Muscle layer of duodenum (tissue), 2 donors: ENCODE measurements at regions not wholly inside any gene's neighbourhood (a gene's known extent, or its start where the extent isn't known, plus 50 kb on each side); places are given as distances from the start of the nearest gene placed in this dataset.

Experiments
- H3K27ac ChIP-seq: one replicate; pipeline ENCODE4 v1.7.0; 2013; ENCODE audit warnings: mild to moderate bottlenecking, low read length
- H3K27me3 ChIP-seq: one replicate; pipeline ENCODE4 v1.7.0; 2013; ENCODE audit warnings: low read depth, mild to moderate bottlenecking, control low read depth, low read length
- H3K36me3 ChIP-seq, 2 donors: one replicate each; pipeline ENCODE4 v1.7.0; 2013; ENCODE audit warnings: low read length in 2 of 2, control low read depth in 1 of 2, mild to moderate bottlenecking in 1 of 2; ENCODE audit not compliant: insufficient read depth in 2 of 2, control insufficient read depth in 1 of 2
- H3K4me1 ChIP-seq, 2 donors: one replicate each; pipeline ENCODE4 v1.7.0; 2013; ENCODE audit warnings: low read length in 2 of 2, mild to moderate bottlenecking in 2 of 2, control low read depth in 1 of 2, moderate library complexity in 1 of 2; ENCODE audit not compliant: insufficient read depth in 2 of 2, control insufficient read depth in 1 of 2
- H3K4me3 ChIP-seq, 2 donors: one replicate each; pipeline ENCODE4 v1.7.0; 2013; ENCODE audit warnings: low read length in 2 of 2, low read depth in 1 of 2, mild to moderate bottlenecking in 1 of 2
- H3K9me3 ChIP-seq, 2 donors: one replicate each; pipeline ENCODE4 v1.7.0; 2013; ENCODE audit warnings: low read length in 2 of 2, control low read depth in 1 of 2, mild to moderate bottlenecking in 1 of 2; ENCODE audit not compliant: control insufficient read depth in 1 of 2
- donor health status: healthy.

GRCh38 chr5:88507261-88507660, 238.6 kb upstream of the TMEM161B start:
- no peaks in the 10 kb centered on the region for H3K9me3 ChIP-seq
- H3K27me3 ChIP-seq, result no peaks in the 10 kb centered on the region
- no peaks in the 10 kb centered on the region for H3K36me3 ChIP-seq
- no peaks in the 10 kb centered on the region for H3K4me1 ChIP-seq
- no peak overlapping the region for H3K4me3 ChIP-seq
- no peak overlapping the region for H3K27ac ChIP-seq

GRCh38 chr5:88503406-88503805, 234.8 kb upstream of the TMEM161B start:
- Histone ChIP-seq H3K9me3 (no peaks in the 10 kb centered on the region), H3K27me3 (no peaks in the 10 kb centered on the region), H3K36me3 (no peaks in the 10 kb centered on the region), H3K27ac (no peak overlapping the region), H3K4me3 (peak overlapping the region in 1 of 2 donors; percentile 80), H3K4me1 (no peaks in the 10 kb centered on the region)

- H3K4me1 ChIP-seq, result no peaks in the 10 kb centered on the region
- no peaks in the 10 kb centered on the region for H3K27me3 ChIP-seq
- no peak overlapping the region for H3K27ac ChIP-seq
- H3K4me3 ChIP-seq, result peak overlapping the region; percentile 73 to 80
- no peaks in the 10 kb centered on the region for H3K9me3 ChIP-seq
- no peaks in the 10 kb centered on the region for H3K36me3 ChIP-seq
These were observed 234.3 kb upstream of the TMEM161B start for GRCh38 chr5:88503041-88503345.

GRCh38 chr5:88502179-88503040, 233.8 kb upstream of the TMEM161B start:
- H3K27me3 ChIP-seq, result no peaks in the 10 kb centered on the region
- no peak overlapping the region for H3K27ac ChIP-seq
- H3K36me3 ChIP-seq, result no peaks in the 10 kb centered on the region
- H3K9me3 ChIP-seq, result no peaks in the 10 kb centered on the region
- peak overlapping the region; percentile 73 to 80 for H3K4me3 ChIP-seq
- no peaks in the 10 kb centered on the region for H3K4me1 ChIP-seq

GRCh38 chr5:88495810-88496209, 227.2 kb upstream of the TMEM161B start:
- Histone ChIP-seq H3K27me3 (no peaks in the 10 kb centered on the region), H3K36me3 (no peaks in the 10 kb centered on the region), H3K4me3 (no peak overlapping the region), H3K27ac (no peak overlapping the region), H3K9me3 (no peaks in the 10 kb centered on the region), H3K4me1 (no peaks in the 10 kb centered on the region)

- Histone ChIP-seq H3K27me3 (no peaks in the 10 kb centered on the region), H3K4me1 (no peaks in the 10 kb centered on the region), H3K36me3 (no peaks in the 10 kb centered on the region)
These were observed 222.2 kb upstream of the TMEM161B start for GRCh38 chr5:88490874-88491273.

GRCh38 chr5:88489364-88489763, 220.7 kb upstream of the TMEM161B start:
- H3K27me3 ChIP-seq, result no peaks in the 10 kb centered on the region
- H3K4me1 ChIP-seq, result no peaks in the 10 kb centered on the region
- no peak overlapping the region for H3K27ac ChIP-seq
- H3K4me3 ChIP-seq, result no peak overlapping the region
- no peaks in the 10 kb centered on the region for H3K9me3 ChIP-seq
- no peaks in the 10 kb centered on the region for H3K36me3 ChIP-seq

More at GRCh38 chr5:88490874-88491273, 222.2 kb upstream of the TMEM161B start:
- Histone ChIP-seq H3K27ac (no peak overlapping the region), H3K4me3 (no peak overlapping the region), H3K9me3 (no peaks in the 10 kb centered on the region)

GRCh38 chr5:88488561-88488960, 219.9 kb upstream of the TMEM161B start:
- H3K4me1 ChIP-seq, result no peaks in the 10 kb centered on the region
- H3K27me3 ChIP-seq, result no peaks in the 10 kb centered on the region
- H3K27ac ChIP-seq, result no peak overlapping the region
- no peaks in the 10 kb centered on the region for H3K36me3 ChIP-seq
- H3K9me3 ChIP-seq, result no peaks in the 10 kb centered on the region
- no peak overlapping the region for H3K4me3 ChIP-seq

GRCh38 chr5:88488130-88488529, 219.5 kb upstream of the TMEM161B start:
- H3K27me3 ChIP-seq, result no peaks in the 10 kb centered on the region
- no peak overlapping the region for H3K4me3 ChIP-seq
- no peaks in the 10 kb centered on the region for H3K36me3 ChIP-seq
- H3K9me3 ChIP-seq, result no peaks in the 10 kb centered on the region
- no peaks in the 10 kb centered on the region for H3K4me1 ChIP-seq
- H3K27ac ChIP-seq, result no peak overlapping the region

- H3K27ac ChIP-seq, result no peak overlapping the region
- no peaks in the 10 kb centered on the region for H3K4me1 ChIP-seq
- no peak overlapping the region for H3K4me3 ChIP-seq
- no peaks in the 10 kb centered on the region for H3K36me3 ChIP-seq
- H3K27me3 ChIP-seq, result no peaks in the 10 kb centered on the region
- H3K9me3 ChIP-seq, result no peaks in the 10 kb centered on the region
These were observed 218.4 kb upstream of the TMEM161B start for GRCh38 chr5:88487066-88487465.

- H3K9me3 ChIP-seq, result no peaks in the 10 kb centered on the region
- H3K4me3 ChIP-seq, result no peak overlapping the region
- H3K27ac ChIP-seq, result no peak overlapping the region
- H3K36me3 ChIP-seq, result no peaks in the 10 kb centered on the region
- H3K27me3 ChIP-seq, result no peaks in the 10 kb centered on the region
- H3K4me1 ChIP-seq, result no peaks in the 10 kb centered on the region
These were observed 217.8 kb upstream of the TMEM161B start for GRCh38 chr5:88486431-88486830.

GRCh38 chr5:88485531-88485930, 216.9 kb upstream of the TMEM161B start:
- Histone ChIP-seq H3K36me3 (no peaks in the 10 kb centered on the region), H3K9me3 (no peaks in the 10 kb centered on the region), H3K27me3 (no peaks in the 10 kb centered on the region), H3K27ac (no peak overlapping the region), H3K4me1 (no peaks in the 10 kb centered on the region), H3K4me3 (no peak overlapping the region)
